ENCODE measurements at regions not wholly inside any gene's neighbourhood (a gene's known extent, or its start where the extent isn't known, plus 50 kb on each side); places are given as distances from the start of the nearest gene placed in this dataset.

GRCh38 chr18:51287818-51288508 is 90.5 kb upstream of the MEX3C start:
- no peak for TF ChIP-seq CTCF (IDR thresholded peaks at IDR 0.05; ENCODE audit: low read length)
- no peak for TF ChIP-seq EZH2phosphoT487 (IDR thresholded peaks at IDR 0.05; ENCODE audit: low read length)
- TF ChIP-seq EZH2 (optimal IDR thresholded peaks at IDR 0.05; ENCODE audit: low read depth, low read length): no peak
